GM12865 (cell line): ENCODE measurements at regions not wholly inside any gene's neighbourhood (a gene's known extent, or its start where the extent isn't known, plus 50 kb on each side); places are given as distances from the start of the nearest gene placed in this dataset.
"Not testable (repeated sequence)": the region's sequence is repeated elsewhere in the genome, so short reads cannot be mapped to it uniquely, and the experiment has no call there.

Source experiments
- DNase-seq: peaks from one replicate; pipeline ENCODE4 v3.0.0; 2010; ENCODE audit warnings: low read depth
- H3K4me3 ChIP-seq: 2 replicates; pipeline ENCODE4 v1.5.1; 2011; ENCODE audit warnings: mild to moderate bottlenecking, low read depth, low read length, control low read depth
- TF ChIP-seq, protein P1 (sequence below): IDR thresholded peaks from 2 replicates; pipeline ENCODE4 v1.5.1; 2011; ENCODE audit warnings: low read length, control low read depth, low read depth, inconsistent platforms; ENCODE audit not compliant: insufficient read depth; ENCODE audit errors: missing control alignments

- TF ChIP-seq, protein P1, sequence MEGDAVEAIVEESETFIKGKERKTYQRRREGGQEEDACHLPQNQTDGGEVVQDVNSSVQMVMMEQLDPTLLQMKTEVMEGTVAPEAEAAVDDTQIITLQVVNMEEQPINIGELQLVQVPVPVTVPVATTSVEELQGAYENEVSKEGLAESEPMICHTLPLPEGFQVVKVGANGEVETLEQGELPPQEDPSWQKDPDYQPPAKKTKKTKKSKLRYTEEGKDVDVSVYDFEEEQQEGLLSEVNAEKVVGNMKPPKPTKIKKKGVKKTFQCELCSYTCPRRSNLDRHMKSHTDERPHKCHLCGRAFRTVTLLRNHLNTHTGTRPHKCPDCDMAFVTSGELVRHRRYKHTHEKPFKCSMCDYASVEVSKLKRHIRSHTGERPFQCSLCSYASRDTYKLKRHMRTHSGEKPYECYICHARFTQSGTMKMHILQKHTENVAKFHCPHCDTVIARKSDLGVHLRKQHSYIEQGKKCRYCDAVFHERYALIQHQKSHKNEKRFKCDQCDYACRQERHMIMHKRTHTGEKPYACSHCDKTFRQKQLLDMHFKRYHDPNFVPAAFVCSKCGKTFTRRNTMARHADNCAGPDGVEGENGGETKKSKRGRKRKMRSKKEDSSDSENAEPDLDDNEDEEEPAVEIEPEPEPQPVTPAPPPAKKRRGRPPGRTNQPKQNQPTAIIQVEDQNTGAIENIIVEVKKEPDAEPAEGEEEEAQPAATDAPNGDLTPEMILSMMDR: no peak
- no peak overlapping the region for H3K4me3 ChIP-seq
- DNase-seq: no peak
Observed at GRCh38 chr4:125229596-125230058, 85.1 kb upstream of the FAT4 start.

- no peak for DNase-seq
- TF ChIP-seq, protein P1: no peak
Observed at GRCh38 chr4:125225806-125226205, 88.9 kb upstream of the FAT4 start.

GRCh38 chr4:125200556-125200955 lies 114.2 kb upstream of the FAT4 start:
- TF ChIP-seq, protein P1: no peak
- H3K4me3 ChIP-seq: no peak overlapping the region
- no peak for DNase-seq

More at GRCh38 chr4:125225806-125226205, 88.9 kb upstream of the FAT4 start:
- no peak overlapping the region for H3K4me3 ChIP-seq

GRCh38 chr4:125198916-125199315 lies 115.8 kb upstream of the FAT4 start:
- TF ChIP-seq, protein P1: no peak
- H3K4me3 ChIP-seq: no peak overlapping the region
- no peak for DNase-seq

DNA sequence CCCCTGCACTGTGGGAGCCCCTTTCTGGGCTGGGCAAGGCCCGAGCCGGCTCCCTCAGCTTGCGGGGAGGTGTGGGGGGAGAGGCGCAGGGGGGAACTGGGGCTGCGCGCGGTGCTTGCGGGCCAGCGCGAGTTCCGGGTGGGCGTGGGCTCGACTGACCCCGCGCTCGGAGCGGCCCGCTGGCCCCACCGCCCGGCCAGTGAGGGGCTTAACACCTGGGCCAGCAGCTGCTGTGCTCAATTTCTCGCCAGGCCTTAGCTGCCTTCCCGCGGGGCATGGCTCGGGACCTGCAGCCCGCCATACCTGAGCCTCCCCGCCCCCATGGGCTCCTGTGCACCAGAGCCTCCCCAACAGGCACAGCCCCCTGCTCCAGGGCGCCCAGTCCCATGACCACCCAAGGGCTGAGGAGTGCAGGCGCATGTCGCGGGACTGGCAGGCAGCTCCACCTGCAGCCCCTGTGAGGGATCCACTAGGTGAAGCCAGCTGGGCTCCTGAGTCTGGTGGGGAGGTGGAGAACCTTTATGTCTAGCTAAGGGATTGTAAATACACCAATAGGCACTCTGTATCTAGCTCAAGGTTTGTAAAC lies 122.8 kb upstream of the FAT4 start:
- not testable (repeated sequence) for DNase-seq, H3K4me3 ChIP-seq

- no peak for DNase-seq
Observed at GRCh38 chr4:125191232-125191631, 123.5 kb upstream of the FAT4 start.

DNA sequence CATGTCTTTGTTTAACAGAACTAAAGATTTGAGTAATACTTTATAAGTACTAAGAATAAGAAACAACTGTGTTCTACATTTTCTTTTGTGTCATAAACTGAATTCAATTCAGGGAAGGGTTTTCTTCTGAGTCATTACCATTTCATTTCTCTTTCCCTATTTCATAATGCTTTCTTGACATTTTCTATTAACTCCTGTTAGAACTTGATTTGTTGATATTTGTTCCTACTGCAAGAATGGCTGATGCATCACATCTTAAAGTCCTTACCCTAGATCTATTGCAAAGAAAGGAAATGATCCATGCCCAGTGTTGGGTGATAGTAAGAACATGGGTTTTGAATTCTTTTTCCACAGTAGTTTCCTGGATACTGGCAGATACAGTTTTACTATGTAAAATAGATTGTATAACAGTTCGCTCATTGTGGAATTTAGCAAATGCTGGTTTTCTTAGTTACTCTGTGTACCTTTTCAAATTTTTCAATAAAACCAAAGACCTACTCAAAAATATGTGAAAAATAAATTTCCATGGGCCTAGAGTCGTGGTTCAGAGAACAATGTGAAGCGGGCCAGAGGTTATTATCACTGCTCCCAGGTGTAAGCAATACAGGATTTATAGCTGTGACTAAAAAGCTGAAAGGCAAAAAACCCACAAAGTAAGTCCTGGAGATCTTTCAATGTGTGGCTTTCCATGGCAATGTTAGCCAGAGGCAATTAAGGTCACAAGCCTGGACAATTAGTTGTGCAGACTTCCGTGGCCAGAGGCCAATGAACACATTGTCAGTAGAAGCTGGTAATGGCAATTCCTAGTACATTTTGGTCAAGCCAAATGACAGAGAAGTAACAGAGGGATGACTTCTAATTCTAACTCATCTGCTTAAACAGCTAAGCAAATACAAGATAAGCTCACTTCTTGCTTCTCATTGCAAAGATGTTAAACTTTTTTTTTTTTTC lies 127.3 kb upstream of the FAT4 start:
- DNase-seq: no peak
- TF ChIP-seq, protein P1: no peak
- no peak overlapping the region for H3K4me3 ChIP-seq

More at GRCh38 chr4:125191232-125191631, 123.5 kb upstream of the FAT4 start:
- TF ChIP-seq, protein P1: no peak
- H3K4me3 ChIP-seq: no peak overlapping the region
